SU-DHL-6 (cell line): ENCODE measurements at regions not wholly inside any gene's neighbourhood (a gene's known extent, or its start where the extent isn't known, plus 50 kb on each side); places are given as distances from the start of the nearest gene placed in this dataset.
A peak's percentile ranks its signal among the peaks of the same experiment; 100 is the strongest.

Source experiments
- H2AFZ ChIP-seq: fragments of 200-600 bp; sonication (generic); 2 replicates; pipeline ENCODE4 v1.6.1; 2014; ENCODE audit warnings: low read depth, mild to moderate bottlenecking, moderate library complexity, mixed read lengths, antibody characterized with exemption, low read length; ENCODE audit not compliant: severe bottlenecking
- H3F3A ChIP-seq: fragments of 200-600 bp; shearing (Covaris generic); 2 replicates; pipeline ENCODE4 v1.6.0; 2016; ENCODE audit warnings: antibody characterized with exemption, mild to moderate bottlenecking; ENCODE audit not compliant: insufficient read depth
- H3K27ac ChIP-seq: fragments of 200-600 bp; sonication (generic); 2 replicates; pipeline ENCODE4 v1.5.1; 2016; ENCODE audit warnings: low read depth, mild to moderate bottlenecking, low read length, moderate library complexity, mixed read lengths
- H3K27me3 ChIP-seq: fragments of 200-600 bp; sonication (generic), shearing (Covaris generic); 2 replicates; pipeline ENCODE4 v1.6.0; 2014; ENCODE audit warnings: mild to moderate bottlenecking, low read length
- H3K36me3 ChIP-seq: fragments of 200-600 bp; sonication (generic); 2 replicates; pipeline ENCODE4 v1.6.1; 2014; ENCODE audit warnings: mild to moderate bottlenecking, low read length, mixed read lengths
- H3K4me2 ChIP-seq: fragments of 300-600, 200-600 bp; shearing (Covaris generic), sonication (generic); 2 replicates; pipeline ENCODE4 v1.6.0; 2014; ENCODE audit warnings: low read length, low read depth, mild to moderate bottlenecking; ENCODE audit not compliant: poor library complexity, severe bottlenecking
- H3K4me3 ChIP-seq: fragments of 200-600 bp; sonication (generic); 2 replicates; pipeline ENCODE4 v1.5.1; 2014; ENCODE audit warnings: antibody characterized with exemption, low read length, mild to moderate bottlenecking, mixed read lengths; ENCODE audit not compliant: insufficient read depth, poor library complexity, severe bottlenecking
- H3K79me2 ChIP-seq: fragments of 200-600 bp; sonication (generic); 2 replicates; pipeline ENCODE4 v1.6.1; 2014; ENCODE audit warnings: mild to moderate bottlenecking, low read length, moderate library complexity; ENCODE audit not compliant: insufficient read depth
- H3K9ac ChIP-seq: fragments of 200-600 bp; sonication (generic); 2 replicates; pipeline ENCODE4 v1.7.0; 2014; ENCODE audit warnings: mild to moderate bottlenecking, low read length
- H3K9me2 ChIP-seq: fragments of 200-600 bp; sonication (generic); replicated peaks from 2 replicates; pipeline ENCODE4 v1.6.1; 2014; ENCODE audit warnings: low read length; ENCODE audit not compliant: insufficient read depth
- H3K9me3 ChIP-seq: fragments of 200-600 bp; sonication (generic); 2 replicates; pipeline ENCODE4 v1.6.1; 2014; ENCODE audit warnings: low read length, mixed read lengths; ENCODE audit not compliant: insufficient read depth
- H4K20me1 ChIP-seq: fragments of 200-600 bp; sonication (generic); 2 replicates; pipeline ENCODE4 v1.6.1; 2014; ENCODE audit warnings: low read depth, mild to moderate bottlenecking, antibody characterized with exemption, low read length, moderate library complexity, mixed read lengths
- EZH2phosphoT487 ChIP-seq: fragments of 200-600 bp; sonication (generic), shearing (Covaris generic); conservative IDR thresholded peaks from 2 replicates; pipeline ENCODE4 v1.6.1; 2018; ENCODE audit warnings: mild to moderate bottlenecking, antibody characterized with exemption, low read length, moderate library complexity, mixed read lengths
- TF ChIP-seq, protein P1 (sequence below): fragments of 200-600 bp; sonication (generic); IDR thresholded peaks from one replicate; pipeline ENCODE4 v1.5.1; 2017; ENCODE audit warnings: antibody characterized with exemption, mild to moderate bottlenecking, low read length, moderate library complexity; ENCODE audit not compliant: insufficient read depth, poor library complexity, severe bottlenecking

DNA sequence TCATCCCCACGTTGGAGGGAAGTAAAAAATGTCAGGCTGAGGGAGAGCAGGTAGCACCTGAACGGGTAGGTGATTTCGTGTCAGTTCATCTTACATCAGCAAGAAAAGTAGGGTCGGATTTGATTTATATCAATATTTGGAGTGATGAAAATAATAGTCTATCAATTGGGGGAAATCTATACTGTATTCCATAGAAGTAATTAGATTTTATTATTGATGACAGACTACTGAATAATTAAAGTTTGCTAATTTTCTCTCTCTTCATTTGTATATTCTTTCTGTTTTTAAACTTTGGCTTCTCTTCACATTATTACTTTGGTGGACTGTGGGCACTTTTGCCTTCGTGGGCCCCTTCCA, 78.4 kb downstream of the OLIG3 start:
- H3K36me3 ChIP-seq: no peaks in the 10 kb centered on the region
- H3K9me2 ChIP-seq: no peaks in the 10 kb centered on the region
- no peaks in the 10 kb centered on the region for H3K27me3 ChIP-seq
- H3K4me3 ChIP-seq: no peak overlapping the region
- no peaks in the 10 kb centered on the region for H3F3A ChIP-seq
- H3K79me2 ChIP-seq: no peaks in the 10 kb centered on the region
- H3K4me2 ChIP-seq: peak overlapping the region; percentile 52
- no peak overlapping the region for H3K27ac ChIP-seq
- H3K9me3 ChIP-seq: no peaks in the 10 kb centered on the region
- H4K20me1 ChIP-seq: no peaks in the 10 kb centered on the region
- no peak overlapping the region for H2AFZ ChIP-seq
- no peak overlapping the region for H3K9ac ChIP-seq
- no peak for TF ChIP-seq EZH2phosphoT487
- TF ChIP-seq, protein P1, sequence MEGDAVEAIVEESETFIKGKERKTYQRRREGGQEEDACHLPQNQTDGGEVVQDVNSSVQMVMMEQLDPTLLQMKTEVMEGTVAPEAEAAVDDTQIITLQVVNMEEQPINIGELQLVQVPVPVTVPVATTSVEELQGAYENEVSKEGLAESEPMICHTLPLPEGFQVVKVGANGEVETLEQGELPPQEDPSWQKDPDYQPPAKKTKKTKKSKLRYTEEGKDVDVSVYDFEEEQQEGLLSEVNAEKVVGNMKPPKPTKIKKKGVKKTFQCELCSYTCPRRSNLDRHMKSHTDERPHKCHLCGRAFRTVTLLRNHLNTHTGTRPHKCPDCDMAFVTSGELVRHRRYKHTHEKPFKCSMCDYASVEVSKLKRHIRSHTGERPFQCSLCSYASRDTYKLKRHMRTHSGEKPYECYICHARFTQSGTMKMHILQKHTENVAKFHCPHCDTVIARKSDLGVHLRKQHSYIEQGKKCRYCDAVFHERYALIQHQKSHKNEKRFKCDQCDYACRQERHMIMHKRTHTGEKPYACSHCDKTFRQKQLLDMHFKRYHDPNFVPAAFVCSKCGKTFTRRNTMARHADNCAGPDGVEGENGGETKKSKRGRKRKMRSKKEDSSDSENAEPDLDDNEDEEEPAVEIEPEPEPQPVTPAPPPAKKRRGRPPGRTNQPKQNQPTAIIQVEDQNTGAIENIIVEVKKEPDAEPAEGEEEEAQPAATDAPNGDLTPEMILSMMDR: no peak

DNA sequence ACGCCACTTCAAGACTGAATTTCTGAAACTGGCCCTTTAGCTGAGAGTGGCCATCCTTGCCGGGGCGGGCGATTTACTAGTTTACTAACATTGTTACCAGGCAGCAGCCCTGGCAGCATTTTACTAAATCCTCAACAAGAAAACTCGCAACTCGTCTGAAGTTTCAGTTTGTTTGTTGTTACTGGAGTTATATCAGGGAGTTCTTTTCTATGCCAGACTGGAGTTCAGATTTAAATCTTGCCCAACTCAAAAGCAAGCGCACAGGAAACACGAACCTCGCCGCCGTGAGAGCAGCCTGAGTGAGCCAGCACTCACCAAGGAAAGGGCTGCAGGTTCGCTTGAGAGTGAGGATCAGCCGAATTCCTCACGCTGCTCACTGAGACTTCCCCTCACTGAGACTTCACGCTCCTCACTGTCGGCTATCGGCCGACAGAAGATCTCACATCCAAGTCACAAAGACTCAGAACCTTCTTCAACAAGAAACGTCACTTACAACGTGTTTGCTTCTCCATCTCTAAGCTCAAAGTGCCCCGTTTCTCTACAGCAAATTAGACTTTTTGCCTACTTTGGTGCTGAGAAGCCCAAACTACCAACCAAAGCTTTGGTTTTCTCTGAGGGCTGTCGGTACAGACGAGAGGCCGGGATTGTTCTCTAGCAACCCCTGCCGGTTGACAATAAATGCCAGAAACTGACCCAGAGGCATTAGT, 78.9 kb downstream of the OLIG3 start:
- H3K36me3 ChIP-seq: no peaks in the 10 kb centered on the region
- H3K4me3 ChIP-seq: peak overlapping the region; percentile 15
- peak overlapping the region; percentile 14; the same call in 1 of the 2 replicates for H3K9ac ChIP-seq
- H3K79me2 ChIP-seq: no peaks in the 10 kb centered on the region
- no peaks in the 10 kb centered on the region for H3K9me3 ChIP-seq
- no peaks in the 10 kb centered on the region for H3K9me2 ChIP-seq
- H3F3A ChIP-seq: no peaks in the 10 kb centered on the region
- peak overlapping the region; percentile 52 for H3K4me2 ChIP-seq
- H2AFZ ChIP-seq: peak overlapping the region; percentile 83
- H4K20me1 ChIP-seq: no peaks in the 10 kb centered on the region
- no peaks in the 10 kb centered on the region for H3K27me3 ChIP-seq
- TF ChIP-seq, protein P1: peak; percentile 61
- TF ChIP-seq EZH2phosphoT487: no peak
- no peak overlapping the region for H3K27ac ChIP-seq

DNA sequence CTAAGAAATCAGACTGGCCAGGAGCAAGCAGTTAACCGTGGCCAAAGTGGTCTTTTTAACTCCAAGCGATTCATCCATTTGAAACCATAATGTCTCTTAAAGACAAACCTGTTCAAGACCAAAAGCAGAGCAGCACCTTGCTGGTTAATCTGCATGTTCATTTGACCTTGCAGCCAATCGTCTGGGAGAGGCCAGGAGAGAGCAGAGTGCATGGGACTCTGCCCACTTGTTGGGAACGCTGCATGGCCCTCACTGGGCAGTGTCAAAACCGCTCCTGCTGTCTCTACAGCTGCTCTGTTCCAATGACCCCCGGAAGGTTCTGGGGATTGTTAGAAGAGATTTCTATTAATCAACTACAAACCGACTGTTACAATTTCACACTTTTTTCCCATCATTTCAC, 79.6 kb downstream of the OLIG3 start:
- no peak for TF ChIP-seq EZH2phosphoT487
- TF ChIP-seq, protein P1: no peak
- no peak overlapping the region for H2AFZ ChIP-seq
- no peak overlapping the region for H3K9ac ChIP-seq
- H3K27ac ChIP-seq: no peak overlapping the region
- no peaks in the 10 kb centered on the region for H4K20me1 ChIP-seq
- no peak overlapping the region for H3K4me2 ChIP-seq
- H3K4me3 ChIP-seq: no peak overlapping the region
- no peaks in the 10 kb centered on the region for H3K36me3 ChIP-seq
- no peaks in the 10 kb centered on the region for H3K9me3 ChIP-seq
- no peaks in the 10 kb centered on the region for H3K79me2 ChIP-seq
- no peaks in the 10 kb centered on the region for H3K9me2 ChIP-seq
- no peaks in the 10 kb centered on the region for H3F3A ChIP-seq
- no peaks in the 10 kb centered on the region for H3K27me3 ChIP-seq
